ENCODE measurements at regions not wholly inside any gene's neighbourhood (a gene's known extent, or its start where the extent isn't known, plus 50 kb on each side); places are given as distances from the start of the nearest gene placed in this dataset.

GRCh38 chr6:56407883-56408410 is 160.6 kb upstream of the COL21A1 start:
- DNase-seq, result no peak

GRCh38 chr6:56406276-56407269 is 159.2 kb upstream of the COL21A1 start:
- DNase-seq, result no peak

DNA sequence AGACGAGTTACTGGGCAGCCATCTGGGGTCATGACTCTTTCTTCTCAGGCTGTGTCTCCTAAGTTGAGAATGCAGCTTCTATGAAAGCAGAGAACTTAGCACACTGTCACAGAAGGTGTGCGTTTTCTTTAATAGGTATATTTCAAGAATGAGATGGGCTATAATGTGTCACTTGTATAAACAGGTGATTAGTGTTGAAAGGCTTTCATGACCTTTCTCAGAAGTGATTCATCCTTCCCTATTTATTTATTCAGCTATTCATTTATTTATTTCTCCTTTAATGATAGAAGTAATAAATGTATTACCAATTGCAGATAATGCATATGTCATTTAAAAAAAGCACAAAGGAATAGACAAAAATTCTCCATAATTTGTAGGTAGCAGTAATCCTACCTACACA is 157.2 kb upstream of the COL21A1 start:
- no peak for DNase-seq

GRCh38 chr6:56403745-56404144 is 156.4 kb upstream of the COL21A1 start:
- DNase-seq, result no peak

GRCh38 chr6:56401477-56402070 is 154.2 kb upstream of the COL21A1 start:
- DNase-seq, result no peak

DNA sequence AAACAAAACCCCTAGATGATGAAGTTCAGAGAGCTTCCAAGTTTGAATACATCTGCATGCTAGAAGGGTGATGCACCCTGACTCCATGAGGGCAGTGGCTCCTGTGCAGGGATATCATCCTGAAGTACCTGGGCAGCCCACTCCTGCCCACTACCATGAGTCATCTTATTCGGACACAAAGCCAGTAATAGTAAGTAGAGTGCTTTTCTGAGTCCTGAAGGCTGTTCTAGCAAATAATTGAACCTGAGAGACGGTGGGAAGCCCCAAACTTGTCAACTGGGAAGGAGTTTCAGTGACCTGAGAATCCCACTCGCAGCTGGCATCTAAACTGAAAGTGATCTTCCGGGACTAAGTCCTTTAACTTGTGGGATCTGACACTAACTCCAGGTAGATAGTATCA is 152.9 kb upstream of the COL21A1 start:
- no peak for DNase-seq

- no peak for DNase-seq
These were observed 152.4 kb upstream of the COL21A1 start for GRCh38 chr6:56399672-56400263.

- no peak for DNase-seq
These were observed 151.9 kb upstream of the COL21A1 start for GRCh38 chr6:56399250-56399671.

- DNase-seq, result no peak
These were observed 149.1 kb upstream of the COL21A1 start for GRCh38 chr6:56396435-56396834.

DNA sequence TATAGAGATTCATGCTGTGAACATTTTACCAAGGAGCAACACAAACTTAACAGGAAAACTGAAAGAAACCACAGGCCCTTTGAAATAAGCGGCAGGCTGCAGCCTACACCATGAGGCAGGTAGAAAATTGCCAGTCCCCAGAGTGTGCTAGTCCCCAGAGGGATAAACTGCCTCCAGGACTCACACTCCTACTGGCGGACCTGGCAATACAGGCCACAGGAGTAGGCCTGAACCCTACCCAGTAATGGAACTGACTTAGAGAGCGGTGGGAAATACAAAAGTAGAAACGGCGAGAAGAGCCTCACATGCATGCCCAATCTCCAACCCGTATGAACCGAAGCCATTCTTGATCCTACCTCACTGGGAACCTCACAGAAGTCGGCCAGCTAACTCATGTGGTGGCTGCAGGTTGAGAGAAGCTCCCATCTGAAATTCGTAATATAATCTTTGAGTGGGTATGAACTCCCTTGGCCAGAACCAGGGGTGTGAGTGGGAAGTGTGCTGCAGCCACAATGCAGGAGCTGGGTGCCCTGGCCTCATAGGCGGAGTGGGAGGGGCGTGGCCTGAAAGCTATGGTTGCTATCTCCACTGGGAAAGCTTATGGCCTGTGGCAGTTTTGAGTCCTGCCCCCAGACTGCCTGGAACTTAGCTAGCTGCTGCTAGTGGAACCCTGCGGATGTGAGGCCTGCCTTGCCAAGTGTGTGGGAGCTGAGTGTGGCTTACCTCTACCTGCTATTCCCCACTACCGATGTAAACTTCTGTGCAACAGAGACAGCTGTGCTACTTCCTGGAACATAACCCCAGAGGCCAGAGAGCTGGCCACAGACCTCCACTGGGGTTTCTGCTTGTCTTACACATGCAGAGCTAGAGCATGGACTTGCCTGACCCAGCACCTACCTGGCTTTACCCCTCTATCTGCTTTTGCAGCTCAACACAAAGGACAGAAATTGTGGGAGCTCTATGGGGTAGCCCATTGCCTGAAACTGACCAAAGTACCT is 146.5 kb upstream of the COL21A1 start:
- DNase-seq, result no peak

- DNase-seq, result no peak
These were observed 141.0 kb upstream of the COL21A1 start for GRCh38 chr6:56388415-56388755.

DNA sequence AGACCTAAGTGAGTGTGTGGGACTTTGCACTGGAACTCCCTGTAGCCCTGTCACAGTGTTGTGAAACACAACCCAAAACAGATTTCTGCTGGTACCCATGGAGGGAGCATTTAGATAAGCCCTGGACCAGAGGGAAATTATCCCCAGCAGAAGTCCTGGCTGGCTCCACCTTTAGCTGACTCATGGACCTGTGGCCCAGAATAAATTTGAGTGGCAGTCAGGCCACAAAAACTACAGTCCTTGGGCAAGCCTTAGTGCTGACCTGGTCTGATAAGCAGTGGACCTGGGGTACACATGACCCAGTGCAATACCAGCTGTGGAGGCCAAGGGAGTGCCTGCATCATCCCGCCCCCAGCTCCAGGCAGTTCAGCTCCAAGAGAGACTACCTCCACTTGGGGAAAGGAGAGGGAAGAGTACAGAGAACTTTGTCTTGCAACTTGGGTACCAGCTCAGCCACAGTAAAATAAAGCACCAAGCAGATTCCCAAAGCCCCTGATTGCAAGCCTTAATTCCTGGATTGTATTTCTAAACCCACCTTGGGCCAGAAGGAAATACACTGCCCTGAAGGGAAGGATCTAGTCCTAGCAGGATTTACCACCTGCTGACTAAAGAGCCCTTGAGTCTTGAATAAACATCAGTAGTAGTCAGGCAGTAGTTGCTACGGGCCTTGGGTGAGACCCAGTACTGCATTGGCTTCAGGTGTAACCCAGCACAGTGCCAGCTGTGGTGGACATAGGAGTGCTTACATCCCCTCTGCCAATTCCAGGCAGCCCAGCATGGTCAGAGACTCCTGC is 140.4 kb upstream of the COL21A1 start:
- no peak for DNase-seq

GRCh38 chr6:56386717-56387116 is 139.3 kb upstream of the COL21A1 start:
- DNase-seq, result no peak

- no peak for DNase-seq
These were observed 138.7 kb upstream of the COL21A1 start for GRCh38 chr6:56385981-56386593.

DNA sequence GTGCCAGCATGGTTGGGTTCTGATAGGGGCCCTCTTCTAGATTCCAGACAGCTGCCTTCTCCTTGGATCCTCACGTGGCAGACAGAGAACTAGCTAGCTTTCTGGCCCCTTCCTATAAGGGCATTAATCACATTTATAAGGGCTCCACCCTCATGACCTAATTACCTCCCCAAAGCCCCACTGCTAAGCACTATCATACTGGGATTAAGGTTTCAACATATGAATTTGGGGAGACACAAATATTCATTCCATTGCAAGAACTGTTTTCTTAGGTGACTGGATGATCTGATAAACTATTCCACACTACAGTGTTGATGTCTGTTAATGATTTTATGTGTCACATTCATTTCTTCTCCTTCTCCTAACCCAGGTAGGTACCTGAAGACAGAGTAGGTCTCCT is 135.8 kb upstream of the COL21A1 start:
- DNase-seq, result no peak

GRCh38 chr6:56382416-56382940 is 135.1 kb upstream of the COL21A1 start:
- DNase-seq, result no peak

DNA sequence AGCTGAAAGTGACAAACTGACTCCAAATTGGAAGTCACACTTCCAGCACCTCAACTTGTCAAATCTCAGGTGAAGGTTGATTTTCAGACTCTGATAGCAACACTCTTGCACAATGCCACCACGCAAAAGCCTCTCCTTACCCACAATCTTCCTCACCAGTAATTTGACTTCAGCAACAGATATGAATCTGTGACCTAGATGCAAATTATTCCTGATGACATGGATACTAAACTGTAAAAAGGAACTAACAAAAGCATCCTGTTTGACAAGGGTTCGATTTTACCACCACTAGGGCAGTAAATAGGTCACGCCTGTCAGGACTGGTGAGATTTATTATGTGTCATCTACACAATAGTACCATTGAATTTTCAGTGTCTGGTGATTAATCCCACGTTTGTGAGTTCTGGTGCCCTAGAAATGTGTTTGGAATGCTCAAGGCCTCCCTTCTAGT is 134.4 kb upstream of the COL21A1 start:
- DNase-seq, result no peak

GRCh38 chr6:56380476-56380875 is 133.1 kb upstream of the COL21A1 start:
- DNase-seq, result no peak

DNA sequence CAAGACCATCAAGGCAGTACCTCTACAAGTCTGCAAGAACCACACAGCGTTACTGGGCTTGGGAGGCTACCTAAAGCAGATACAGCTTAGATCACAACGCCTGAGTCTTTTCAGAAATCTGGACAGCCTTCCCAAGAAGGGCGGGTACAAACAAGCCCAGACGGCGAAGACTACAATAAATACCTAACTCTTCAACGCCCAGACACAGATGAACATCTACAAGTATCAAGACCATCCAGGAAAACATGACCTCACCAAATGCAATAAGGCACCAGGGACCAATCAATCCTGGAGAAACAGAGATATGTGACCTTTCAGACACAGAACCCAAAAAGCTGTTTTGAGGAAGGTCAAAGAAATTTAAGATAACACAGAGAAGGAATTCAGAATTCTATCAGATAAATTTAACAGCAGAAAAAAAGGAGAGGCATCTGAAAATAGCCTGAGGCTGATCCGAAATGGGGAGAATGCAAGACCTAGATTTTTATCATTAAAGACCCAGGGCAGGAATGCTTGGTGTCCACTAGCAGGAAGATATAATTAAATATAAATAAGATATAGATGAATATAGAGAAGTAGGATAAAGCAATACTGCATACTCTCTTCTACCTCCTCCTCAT is 131.7 kb upstream of the COL21A1 start:
- no peak for DNase-seq

DNA sequence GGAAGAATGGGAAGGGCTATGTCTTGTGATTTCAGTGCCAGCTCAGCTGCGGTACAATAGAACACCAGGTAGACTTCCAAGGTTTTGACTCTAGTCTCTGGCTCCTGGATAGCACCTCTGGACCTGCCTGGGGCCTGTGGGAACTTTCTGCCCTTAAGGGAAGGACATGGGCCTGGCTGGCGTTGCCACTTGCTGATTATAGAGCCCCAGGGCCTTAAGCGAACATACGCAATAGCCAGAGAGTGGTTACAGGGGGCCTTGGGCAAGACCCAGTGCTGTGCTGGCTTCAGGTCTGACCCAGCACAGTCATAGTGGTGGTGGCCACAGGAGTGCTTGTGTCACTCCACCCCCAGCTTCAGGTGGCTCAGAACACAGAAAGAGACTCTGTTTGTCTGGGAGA is 131.1 kb upstream of the COL21A1 start:
- DNase-seq, result no peak

Data from RPMI8226 (cell line).